ENCODE measurements at regions not wholly inside any gene's neighbourhood (a gene's known extent, or its start where the extent isn't known, plus 50 kb on each side); places are given as distances from the start of the nearest gene placed in this dataset.
A peak's percentile ranks its signal among the peaks of the same experiment; 100 is the strongest.
"Not testable (repeated sequence)": the region's sequence is repeated elsewhere in the genome, so short reads cannot be mapped to it uniquely, and the experiment has no call there.

- no peak for DNase-seq
Measured at GRCh38 chr16:87123356-87124001, 193.7 kb downstream of the C16orf95 start.

- DNase-seq: not testable (repeated sequence)
Measured at GRCh38 chr16:87124405-87124804, 192.8 kb downstream of the C16orf95 start.

- DNase-seq: no peak
Measured at GRCh38 chr16:87125206-87126155, 191.7 kb downstream of the C16orf95 start.

GRCh38 chr16:87126403-87127025, 190.7 kb downstream of the C16orf95 start:
- no peak for DNase-seq

- DNase-seq: no peak
Measured at GRCh38 chr16:87127061-87127765, 190.0 kb downstream of the C16orf95 start.

- no peak for DNase-seq
Measured at GRCh38 chr16:87127766-87128147, 189.4 kb downstream of the C16orf95 start.

GRCh38 chr16:87129771-87130170, 187.4 kb downstream of the C16orf95 start:
- DNase-seq: no peak

- DNase-seq: no peak
Measured at GRCh38 chr16:87131061-87131995, 185.9 kb downstream of the C16orf95 start.

GRCh38 chr16:87131996-87132345, 185.2 kb downstream of the C16orf95 start:
- DNase-seq: no peak

GRCh38 chr16:87132361-87133014, 184.7 kb downstream of the C16orf95 start:
- DNase-seq: peak; percentile 45

GRCh38 chr16:87133112-87133850, 183.9 kb downstream of the C16orf95 start:
- DNase-seq: no peak

GRCh38 chr16:87133966-87134627, 183.1 kb downstream of the C16orf95 start:
- no peak for DNase-seq

GRCh38 chr16:87134628-87134995, 182.6 kb downstream of the C16orf95 start:
- DNase-seq: no peak

- DNase-seq: no peak
Measured at GRCh38 chr16:87135246-87136030, 181.8 kb downstream of the C16orf95 start.

- no peak for DNase-seq
Measured at GRCh38 chr16:87138316-87138715, 178.9 kb downstream of the C16orf95 start.

- no peak for DNase-seq
Measured at GRCh38 chr16:87138738-87139267, 178.4 kb downstream of the C16orf95 start.

GRCh38 chr16:87140211-87141200, 176.7 kb downstream of the C16orf95 start:
- DNase-seq: no peak

GRCh38 chr16:87141402-87141801, 175.8 kb downstream of the C16orf95 start:
- no peak for DNase-seq
